Hepatocyte (in vitro differentiated cells): ENCODE measurements at regions not wholly inside any gene's neighbourhood (a gene's known extent, or its start where the extent isn't known, plus 50 kb on each side); places are given as distances from the start of the nearest gene placed in this dataset.

Source experiments
- CTCF ChIP-seq: fragments of 200-600 bp; sonication (generic); IDR thresholded peaks from 2 replicates; pipeline ENCODE4 v1.5.1; 2016; ENCODE audit warnings: antibody characterized with exemption, mild to moderate bottlenecking; ENCODE audit not compliant: poor library complexity
- EZH2phosphoT487 ChIP-seq: fragments of 200-600 bp; sonication (generic); IDR thresholded peaks from one replicate; pipeline ENCODE4 v1.6.1; 2018; ENCODE audit warnings: antibody characterized with exemption, mild to moderate bottlenecking, low read depth, moderate library complexity; ENCODE audit not compliant: unreplicated experiment, severe bottlenecking

DNA sequence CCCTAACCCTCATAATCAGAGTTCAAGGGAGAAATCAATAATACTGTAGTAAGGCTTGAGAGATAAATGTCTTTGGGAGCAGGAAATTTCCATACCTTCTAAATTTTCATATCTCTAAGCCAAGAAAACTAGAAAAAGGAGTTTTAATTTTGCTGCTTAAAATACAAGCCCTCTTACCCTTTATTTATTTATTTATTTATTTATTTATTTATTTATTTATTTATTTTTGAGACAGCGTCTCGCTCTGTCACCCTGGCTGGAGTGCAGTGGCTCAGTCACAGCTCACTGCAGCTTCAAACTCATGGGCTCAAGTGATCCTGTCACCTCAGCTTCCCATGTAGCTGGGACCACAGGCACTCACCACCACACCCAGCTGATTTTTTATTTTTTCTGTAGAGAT, 69.0 kb upstream of the GNAO1 start:
- no peak for TF ChIP-seq CTCF
- no peak for TF ChIP-seq EZH2phosphoT487
